ENCODE measurements at regions not wholly inside any gene's neighbourhood (a gene's known extent, or its start where the extent isn't known, plus 50 kb on each side); places are given as distances from the start of the nearest gene placed in this dataset.

GRCh38 chrX:42102586-42103282 lies 179.4 kb upstream of the CASK start:
- no peak overlapping the region for H3K27ac Mint-ChIP-seq (ENCODE audit: unreplicated experiment)
- H3K36me3 Mint-ChIP-seq (ENCODE audit: unreplicated experiment), result no peaks in the 10 kb centered on the region
- peaks cover 1% of the 10 kb centered on the region for H3K27me3 Mint-ChIP-seq (ENCODE audit: unreplicated experiment)
- DNase-seq, result no peak
- peaks cover 1% of the 10 kb centered on the region for H3K9me3 Mint-ChIP-seq (ENCODE audit: unreplicated experiment)
- TF ChIP-seq CTCF (IDR thresholded peaks at IDR 0.05; ENCODE audit: partially characterized antibody, unreplicated experiment), result no peak
- no peaks in the 10 kb centered on the region for H3K4me1 Mint-ChIP-seq (ENCODE audit: low read depth, unreplicated experiment)
- H3K4me3 Mint-ChIP-seq (ENCODE audit: unreplicated experiment), result no peak overlapping the region

- no peak for DNase-seq
- H3K4me1 Mint-ChIP-seq (ENCODE audit: low read depth, unreplicated experiment), result no peaks in the 10 kb centered on the region
- TF ChIP-seq CTCF (IDR thresholded peaks at IDR 0.05; ENCODE audit: partially characterized antibody, unreplicated experiment), result no peak
- H3K36me3 Mint-ChIP-seq (ENCODE audit: unreplicated experiment), result no peaks in the 10 kb centered on the region
- no peak overlapping the region for H3K4me3 Mint-ChIP-seq (ENCODE audit: unreplicated experiment)
- no peaks in the 10 kb centered on the region for H3K9me3 Mint-ChIP-seq (ENCODE audit: unreplicated experiment)
- H3K27ac Mint-ChIP-seq (ENCODE audit: unreplicated experiment), result no peak overlapping the region
- H3K27me3 Mint-ChIP-seq (ENCODE audit: unreplicated experiment), result peaks cover 2% of the 10 kb centered on the region
Observed at GRCh38 chrX:42098900-42099299, 175.5 kb upstream of the CASK start.

GRCh38 chrX:42097486-42097885 lies 174.1 kb upstream of the CASK start:
- no peak for TF ChIP-seq CTCF (IDR thresholded peaks at IDR 0.05; ENCODE audit: partially characterized antibody, unreplicated experiment)
- no peak for DNase-seq
- H3K4me1 Mint-ChIP-seq (ENCODE audit: low read depth, unreplicated experiment), result no peaks in the 10 kb centered on the region
- H3K27me3 Mint-ChIP-seq (ENCODE audit: unreplicated experiment), result peaks cover 2% of the 10 kb centered on the region
- no peak overlapping the region for H3K4me3 Mint-ChIP-seq (ENCODE audit: unreplicated experiment)
- no peak overlapping the region for H3K27ac Mint-ChIP-seq (ENCODE audit: unreplicated experiment)
- H3K9me3 Mint-ChIP-seq (ENCODE audit: unreplicated experiment), result no peaks in the 10 kb centered on the region
- no peaks in the 10 kb centered on the region for H3K36me3 Mint-ChIP-seq (ENCODE audit: unreplicated experiment)

GRCh38 chrX:42096265-42096920 lies 173.0 kb upstream of the CASK start:
- H3K4me3 Mint-ChIP-seq (ENCODE audit: unreplicated experiment), result no peak overlapping the region
- H3K27me3 Mint-ChIP-seq (ENCODE audit: unreplicated experiment), result peaks cover 2% of the 10 kb centered on the region

More at GRCh38 chrX:42096265-42096920, 173.0 kb upstream of the CASK start:
- Mint-ChIP-seq H3K4me1 (ENCODE audit: low read depth, unreplicated experiment) (no peaks in the 10 kb centered on the region), H3K9me3 (ENCODE audit: unreplicated experiment) (no peaks in the 10 kb centered on the region), H3K27ac (ENCODE audit: unreplicated experiment) (no peak overlapping the region), H3K36me3 (ENCODE audit: unreplicated experiment) (no peaks in the 10 kb centered on the region)
- no peak for DNase-seq
- no peak for TF ChIP-seq CTCF (IDR thresholded peaks at IDR 0.05; ENCODE audit: partially characterized antibody, unreplicated experiment)
